GM18508 (cell line): ENCODE measurements at regions not wholly inside any gene's neighbourhood (a gene's known extent, or its start where the extent isn't known, plus 50 kb on each side); places are given as distances from the start of the nearest gene placed in this dataset.

Experiments used
- ATAC-seq: cut with Tn5 transposase; IDR thresholded peaks from one replicate; pipeline ENCODE4 v1.9.1; 2021; ENCODE audit warnings: moderate number of reproducible peaks; ENCODE audit not compliant: insufficient read depth, unreplicated experiment

DNA sequence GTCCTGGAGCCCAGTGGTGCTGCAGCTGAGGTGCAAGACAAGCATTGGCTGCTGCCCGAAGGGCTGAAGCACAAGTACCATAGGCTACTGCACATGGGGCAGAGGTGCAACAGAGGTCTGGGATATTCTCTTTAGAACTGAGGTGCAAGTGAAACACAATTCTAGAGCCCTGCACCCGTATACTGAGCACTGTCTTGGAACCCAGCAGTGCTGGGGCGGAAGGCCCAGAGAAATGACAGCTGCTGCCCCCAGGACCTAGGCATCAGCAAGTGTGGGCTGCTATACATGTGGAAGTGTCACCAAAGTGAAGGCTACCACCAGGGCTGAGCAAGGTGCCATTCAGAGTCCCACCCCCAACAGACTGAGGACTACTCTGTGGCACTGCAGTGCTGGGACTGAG, 393.6 kb upstream of the STEAP1 start:
- ATAC-seq: no peak

GRCh38 chr7:89761173-89761572, 393.1 kb upstream of the STEAP1 start:
- no peak for ATAC-seq

DNA sequence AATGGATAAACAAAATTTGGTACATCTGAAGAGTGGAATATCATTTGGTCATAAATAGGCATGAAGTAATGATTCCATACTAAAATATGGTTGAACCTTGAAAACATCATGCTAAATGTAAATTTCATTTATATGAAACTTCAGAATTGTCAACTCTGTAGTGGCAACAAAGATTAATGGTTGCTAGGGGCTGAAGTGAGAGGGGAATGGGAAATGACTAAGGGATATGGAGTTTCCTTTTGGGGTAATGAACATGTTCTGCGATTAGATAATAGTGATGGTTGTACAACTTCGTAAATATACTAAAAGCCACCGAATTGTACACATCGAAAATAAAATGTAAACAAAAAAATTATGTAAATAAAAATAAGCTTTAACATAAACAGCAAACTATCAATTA, 384.1 kb upstream of the STEAP1 start:
- ATAC-seq: no peak

DNA sequence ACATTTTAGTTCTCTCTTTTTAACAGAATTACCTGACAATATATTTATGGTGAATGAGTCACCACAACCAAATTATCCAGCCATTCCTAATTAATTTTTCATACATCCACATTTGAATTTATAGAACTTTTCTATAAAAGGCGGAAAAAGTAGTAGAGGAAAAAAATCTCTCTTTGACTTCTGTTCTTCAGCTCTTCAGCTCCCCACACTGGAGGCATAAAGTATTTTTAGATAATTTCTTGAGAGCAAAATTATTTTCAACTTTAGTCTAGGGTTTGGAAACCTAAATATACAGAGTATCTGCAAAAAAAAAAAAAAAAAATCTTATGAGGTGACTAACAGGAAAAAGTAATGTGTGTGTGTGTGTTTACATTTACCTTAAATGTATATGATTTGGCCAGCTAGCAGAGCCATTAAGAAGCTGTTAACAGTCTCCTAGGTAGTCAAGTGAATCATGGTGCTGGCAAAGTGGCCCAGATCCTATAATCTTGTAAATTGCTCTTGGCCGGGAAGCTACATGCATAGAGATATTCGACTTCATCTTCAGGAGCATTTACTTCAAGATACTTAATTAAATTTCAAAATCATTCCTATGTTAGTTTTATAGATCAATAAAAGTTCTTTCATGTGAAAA, 383.1 kb upstream of the STEAP1 start:
- ATAC-seq: no peak

DNA sequence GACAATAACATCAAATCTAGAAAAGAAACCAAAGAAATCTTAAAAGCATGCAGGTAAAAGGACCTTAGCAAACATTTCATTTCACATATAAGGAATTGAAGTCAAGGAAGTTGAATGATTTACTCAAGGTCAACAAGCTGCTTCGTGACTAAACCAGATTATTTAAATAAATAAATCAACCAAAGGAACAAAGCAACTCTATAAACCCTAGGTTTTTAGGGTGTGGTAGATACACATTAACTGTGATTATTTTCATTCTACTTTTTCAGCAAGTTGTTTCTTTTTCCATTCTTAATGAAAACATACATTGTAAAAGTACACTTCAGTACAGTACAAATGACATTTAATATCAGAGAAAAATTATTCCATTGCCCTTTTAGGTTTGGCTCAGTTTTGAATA, 382.0 kb upstream of the STEAP1 start:
- ATAC-seq: no peak

- ATAC-seq: no peak
Observed at GRCh38 chr7:89773611-89774010, 380.7 kb upstream of the STEAP1 start.

GRCh38 chr7:89775459-89775858, 378.8 kb upstream of the STEAP1 start:
- no peak for ATAC-seq

- ATAC-seq: no peak
Observed at GRCh38 chr7:89776980-89777379, 377.3 kb upstream of the STEAP1 start.

DNA sequence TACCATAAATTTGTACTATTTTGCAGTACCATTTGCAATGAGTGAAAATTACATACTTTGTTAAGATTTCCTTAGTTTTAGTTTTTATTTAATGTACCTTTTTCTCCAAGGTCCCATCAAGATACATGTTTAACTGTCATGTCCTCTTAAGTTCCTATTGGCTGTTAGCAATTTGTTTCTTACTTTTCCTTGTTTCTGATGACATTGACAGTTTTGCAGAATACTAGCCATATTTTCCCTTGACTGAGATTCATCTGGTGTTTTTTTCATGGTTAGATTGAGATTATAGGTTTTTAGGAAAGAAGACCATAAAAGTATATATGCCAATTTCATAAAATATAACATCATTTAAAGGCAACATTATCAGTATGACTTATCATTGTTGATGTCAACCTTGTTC, 376.8 kb upstream of the STEAP1 start:
- ATAC-seq: no peak

GRCh38 chr7:89780291-89780690, 374.0 kb upstream of the STEAP1 start:
- no peak for ATAC-seq

DNA sequence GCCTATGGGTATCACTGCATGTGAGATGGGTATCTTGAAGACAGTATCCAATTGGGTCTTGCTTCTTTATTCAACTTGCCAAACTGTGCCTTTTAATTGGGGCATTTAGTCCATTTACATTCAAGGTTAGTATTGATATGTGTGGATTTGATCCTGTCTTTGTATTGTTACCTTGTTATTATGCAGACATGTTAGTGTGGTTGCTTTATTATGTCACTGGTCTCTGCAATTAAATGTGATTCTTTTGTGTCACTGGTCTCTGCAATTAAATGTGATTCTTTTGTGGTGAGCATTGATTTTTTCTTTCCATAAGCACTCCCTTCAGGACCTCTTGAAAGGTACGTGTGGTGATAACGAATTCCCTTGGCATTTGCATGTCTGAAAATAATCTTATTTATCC, 357.8 kb upstream of the STEAP1 start:
- no peak for ATAC-seq

GRCh38 chr7:89797965-89798598, 356.2 kb upstream of the STEAP1 start:
- no peak for ATAC-seq

DNA sequence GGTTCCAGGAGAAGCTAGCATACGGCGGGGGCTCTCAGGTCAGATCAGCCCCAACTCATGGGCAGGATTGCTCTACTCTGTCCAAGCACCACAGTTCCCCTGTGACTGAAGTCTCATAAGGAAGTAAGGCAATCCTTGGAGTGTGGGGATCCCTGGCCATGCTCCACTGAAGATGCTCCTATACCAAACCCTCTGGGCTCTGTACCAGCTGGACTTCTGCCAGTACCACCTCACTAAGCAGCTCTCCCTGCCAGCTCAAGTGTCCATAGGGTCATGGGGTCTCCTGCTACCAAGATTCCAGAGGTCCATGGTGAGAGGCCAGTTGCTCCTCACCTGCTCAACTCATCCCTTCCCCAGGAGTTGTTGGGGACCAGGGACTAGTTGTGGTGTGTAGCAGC, 355.7 kb upstream of the STEAP1 start:
- ATAC-seq: no peak

DNA sequence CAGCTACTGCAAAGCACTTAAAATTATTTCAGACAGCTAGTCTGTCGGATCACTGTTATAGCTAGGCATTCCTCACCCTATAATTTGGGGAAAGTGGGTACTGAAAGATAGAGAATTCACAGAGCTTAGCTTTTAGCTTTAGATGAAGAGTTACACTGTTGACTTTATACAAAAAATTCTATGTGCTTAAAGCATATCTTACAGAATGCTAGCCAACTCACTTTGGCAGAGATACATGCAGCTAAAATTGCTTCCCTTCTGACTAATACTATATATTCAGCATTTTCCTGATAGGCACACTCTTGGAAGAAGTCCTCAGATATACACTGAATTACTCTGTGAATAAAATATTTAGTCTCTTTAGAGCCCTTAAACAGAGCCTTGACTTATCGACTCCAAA, 353.5 kb upstream of the STEAP1 start:
- ATAC-seq: no peak

DNA sequence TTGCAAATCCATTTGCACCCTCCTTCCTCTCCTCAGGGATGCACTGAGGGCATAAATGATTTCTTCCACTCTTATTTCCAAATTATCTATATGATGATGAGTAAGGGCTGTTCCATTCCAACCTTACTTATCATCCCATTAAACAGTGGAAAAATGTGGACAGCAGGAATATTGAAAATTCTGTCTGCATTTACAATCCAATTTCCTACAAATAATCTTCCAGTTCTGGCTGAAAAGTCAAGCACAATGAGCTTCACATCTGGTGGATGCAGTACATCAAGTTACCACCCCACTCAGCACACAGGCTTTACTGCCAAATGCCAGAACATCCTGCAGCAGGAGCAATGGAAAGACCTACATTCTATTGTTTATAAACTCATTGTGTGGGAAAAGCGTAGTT, 345.0 kb upstream of the STEAP1 start:
- ATAC-seq: no peak

DNA sequence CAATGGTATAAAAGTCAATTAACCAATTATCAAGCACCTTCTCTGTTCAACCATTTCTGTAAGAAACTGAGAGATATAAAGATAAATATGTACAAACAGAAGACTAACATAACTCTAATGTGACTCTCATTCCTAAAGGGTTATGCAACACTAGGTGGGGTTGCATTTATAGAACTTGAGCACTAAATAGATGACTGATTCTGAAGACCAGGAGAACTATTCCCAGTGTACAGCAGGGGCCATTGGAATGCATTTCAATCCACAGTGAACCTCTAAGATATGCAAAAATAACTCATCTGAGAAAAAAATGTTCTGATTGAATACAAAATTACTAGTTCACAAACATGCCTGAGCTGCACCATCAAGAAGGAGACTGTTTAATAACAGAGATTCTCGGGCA, 341.2 kb upstream of the STEAP1 start:
- no peak for ATAC-seq

DNA sequence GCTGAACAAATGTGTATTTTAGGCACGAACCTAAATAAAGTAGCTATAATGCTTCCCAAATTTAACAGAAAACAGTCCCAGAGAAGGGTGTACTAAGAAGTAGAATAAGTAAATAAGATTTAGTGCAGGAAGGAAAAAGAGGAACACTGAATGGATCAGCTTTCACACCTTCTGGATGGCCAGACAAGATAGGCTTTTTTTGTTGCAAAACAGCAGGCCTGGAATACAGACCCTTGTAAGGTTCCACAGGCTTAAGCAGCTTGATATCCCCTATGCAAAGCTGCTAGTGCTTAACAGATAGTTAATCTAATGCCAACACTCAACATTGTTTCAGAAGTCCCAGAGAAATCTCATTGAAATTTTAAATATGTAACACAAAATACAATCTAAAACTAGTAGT, 328.1 kb upstream of the STEAP1 start:
- no peak for ATAC-seq

GRCh38 chr7:89826557-89826956, 327.7 kb upstream of the STEAP1 start:
- no peak for ATAC-seq

- no peak for ATAC-seq
Observed at GRCh38 chr7:89837515-89837914, 316.8 kb upstream of the STEAP1 start.

- ATAC-seq: no peak
Observed at GRCh38 chr7:89839329-89839728, 314.9 kb upstream of the STEAP1 start.

- ATAC-seq: no peak
Observed at GRCh38 chr7:89845952-89846351, 308.3 kb upstream of the STEAP1 start.

- ATAC-seq: no peak
Observed at GRCh38 chr7:89849052-89849451, 305.2 kb upstream of the STEAP1 start.
